Fibroblast of lung (primary cell): ENCODE measurements at regions not wholly inside any gene's neighbourhood (a gene's known extent, or its start where the extent isn't known, plus 50 kb on each side); places are given as distances from the start of the nearest gene placed in this dataset.

Experiments
- DNase-seq, 2 donors: peaks; one replicate each; pipeline versions ENCODE4 v3.0.0 to v3.0.0-alpha.2; 2010; ENCODE audit warnings: low read depth in 2 of 2
- H2AFZ ChIP-seq: 2 replicates; pipeline ENCODE4 v1.5.1; 2012; ENCODE audit warnings: low read length, control low read depth, inconsistent platforms
- H3K27ac ChIP-seq: 2 replicates; pipeline ENCODE4 v1.5.1; 2011; ENCODE audit warnings: low read length, control low read depth; ENCODE audit not compliant: insufficient read depth
- H3K27me3 ChIP-seq: 2 replicates; pipeline ENCODE4 v1.5.1; 2011; ENCODE audit warnings: mild to moderate bottlenecking, low read length; ENCODE audit not compliant: control insufficient read depth, insufficient read depth
- H3K36me3 ChIP-seq: 2 replicates; pipeline ENCODE4 v1.5.1; 2011; ENCODE audit warnings: low read length; ENCODE audit not compliant: control insufficient read depth, insufficient read depth
- H3K4me1 ChIP-seq: 2 replicates; pipeline ENCODE4 v1.5.1; 2011; ENCODE audit warnings: low read length; ENCODE audit not compliant: control insufficient read depth, insufficient read depth; ENCODE audit errors: extremely low read depth
- H3K4me2 ChIP-seq: 2 replicates; pipeline ENCODE4 v1.5.1; 2011; ENCODE audit warnings: low read length, control low read depth; ENCODE audit not compliant: insufficient read depth; ENCODE audit errors: extremely low read depth
- H3K4me3 ChIP-seq, 4 experiments: fragments of 200-600 bp in 1 of 4; sonication (generic) in 1 of 4; replicated peaks in 1 of 4; 2 replicates each; pipeline ENCODE4 v1.5.1; 2011 to 2016; ENCODE audit warnings: low read length in 4 of 4, low read depth in 3 of 4, mild to moderate bottlenecking in 3 of 4, control low read depth in 2 of 4, inconsistent platforms in 1 of 4, mixed read lengths in 1 of 4; ENCODE audit not compliant: insufficient read depth in 1 of 4; ENCODE audit errors: control extremely low read depth in 1 of 4
- H3K79me2 ChIP-seq: 2 replicates; pipeline ENCODE4 v1.5.1; 2012; ENCODE audit warnings: mild to moderate bottlenecking, low read length, inconsistent platforms; ENCODE audit not compliant: control insufficient read depth, insufficient read depth
- H3K9ac ChIP-seq: 2 replicates; pipeline ENCODE4 v1.5.1; 2011; ENCODE audit warnings: mild to moderate bottlenecking, low read length, control low read depth; ENCODE audit not compliant: insufficient read depth
- H3K9me3 ChIP-seq: 2 replicates; pipeline ENCODE4 v1.5.1; 2012; ENCODE audit warnings: low read depth, low read length; ENCODE audit not compliant: control insufficient read depth, insufficient read depth
- H4K20me1 ChIP-seq: 2 replicates; pipeline ENCODE4 v1.5.1; 2011; ENCODE audit warnings: low read length; ENCODE audit not compliant: control insufficient read depth, insufficient read depth; ENCODE audit errors: extremely low read depth
- EZH2 ChIP-seq: IDR thresholded peaks from 2 replicates; pipeline ENCODE4 v1.5.1; 2012; ENCODE audit warnings: low read length, control low read depth, mild to moderate bottlenecking; ENCODE audit errors: missing control alignments
- TF ChIP-seq, protein P1 (sequence below), 2 donors: IDR thresholded peaks in 1 of 2; conservative IDR thresholded peaks in 1 of 2; 1 replicate in 1 of 2; 2 replicates in 1 of 2; pipeline ENCODE4 v1.5.1; 2011 to 2012; ENCODE audit warnings: low read length in 2 of 2, control low read depth in 1 of 2, inconsistent platforms in 1 of 2, low read depth in 1 of 2, mild to moderate bottlenecking in 1 of 2

DNA sequence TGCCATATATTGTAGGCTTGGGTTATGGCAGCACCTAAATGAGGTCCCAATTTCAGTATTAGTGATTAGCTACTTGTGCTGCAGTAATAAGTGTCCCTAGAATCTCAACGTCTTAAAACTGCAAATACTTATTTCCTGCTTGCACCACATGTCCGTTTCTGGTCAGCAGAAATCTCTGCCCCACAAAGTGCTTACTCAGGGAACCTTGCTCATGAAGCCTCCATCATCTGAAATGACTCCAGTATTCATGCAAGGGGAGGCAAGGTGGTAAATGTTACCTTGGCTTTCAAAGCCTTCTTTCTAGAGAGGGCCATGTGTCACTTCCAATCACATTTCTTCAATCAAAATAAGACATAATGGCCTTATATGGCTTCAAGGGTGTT lies 274.2 kb upstream of the KAZN start:
- Histone ChIP-seq H3K4me1 (no peaks in the 10 kb centered on the region), H3K36me3 (no peaks in the 10 kb centered on the region), H3K9ac (no peak overlapping the region), H4K20me1 (no peaks in the 10 kb centered on the region), H3K79me2 (no peaks in the 10 kb centered on the region), H3K27ac (no peak overlapping the region), H3K9me3 (no peaks in the 10 kb centered on the region), H3K4me2 (no peak overlapping the region), H2AFZ (no peak overlapping the region), H3K27me3 (no peaks in the 10 kb centered on the region), H3K4me3 (no peak overlapping the region)
- TF ChIP-seq EZH2, result no peak
- TF ChIP-seq, protein P1, sequence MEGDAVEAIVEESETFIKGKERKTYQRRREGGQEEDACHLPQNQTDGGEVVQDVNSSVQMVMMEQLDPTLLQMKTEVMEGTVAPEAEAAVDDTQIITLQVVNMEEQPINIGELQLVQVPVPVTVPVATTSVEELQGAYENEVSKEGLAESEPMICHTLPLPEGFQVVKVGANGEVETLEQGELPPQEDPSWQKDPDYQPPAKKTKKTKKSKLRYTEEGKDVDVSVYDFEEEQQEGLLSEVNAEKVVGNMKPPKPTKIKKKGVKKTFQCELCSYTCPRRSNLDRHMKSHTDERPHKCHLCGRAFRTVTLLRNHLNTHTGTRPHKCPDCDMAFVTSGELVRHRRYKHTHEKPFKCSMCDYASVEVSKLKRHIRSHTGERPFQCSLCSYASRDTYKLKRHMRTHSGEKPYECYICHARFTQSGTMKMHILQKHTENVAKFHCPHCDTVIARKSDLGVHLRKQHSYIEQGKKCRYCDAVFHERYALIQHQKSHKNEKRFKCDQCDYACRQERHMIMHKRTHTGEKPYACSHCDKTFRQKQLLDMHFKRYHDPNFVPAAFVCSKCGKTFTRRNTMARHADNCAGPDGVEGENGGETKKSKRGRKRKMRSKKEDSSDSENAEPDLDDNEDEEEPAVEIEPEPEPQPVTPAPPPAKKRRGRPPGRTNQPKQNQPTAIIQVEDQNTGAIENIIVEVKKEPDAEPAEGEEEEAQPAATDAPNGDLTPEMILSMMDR (conservative IDR thresholded peaks at IDR 0.05 in 1 of 2, IDR thresholded peaks at IDR 0.05 in 1 of 2; ENCODE audit: low read depth in 1 of 2, low read length in 2 of 2), result no peak
- DNase-seq, result no peak

- Histone ChIP-seq H3K9me3 (no peaks in the 10 kb centered on the region), H3K79me2 (no peaks in the 10 kb centered on the region), H3K4me1 (no peaks in the 10 kb centered on the region), H3K4me2 (no peak overlapping the region), H3K36me3 (no peaks in the 10 kb centered on the region), H2AFZ (no peak overlapping the region), H3K27ac (no peak overlapping the region), H3K9ac (no peak overlapping the region), H3K4me3 (no peak overlapping the region), H3K27me3 (no peaks in the 10 kb centered on the region), H4K20me1 (no peaks in the 10 kb centered on the region)
- TF ChIP-seq, protein P1 (conservative IDR thresholded peaks at IDR 0.05 in 1 of 2, IDR thresholded peaks at IDR 0.05 in 1 of 2; ENCODE audit: low read depth in 1 of 2, low read length in 2 of 2), result no peak
- TF ChIP-seq EZH2, result no peak
- DNase-seq, result no peak
Measured at GRCh38 chr1:14326857-14327256, 271.6 kb upstream of the KAZN start.

GRCh38 chr1:14328685-14329084 lies 269.8 kb upstream of the KAZN start:
- no peak overlapping the region for H3K4me3 ChIP-seq
- H3K36me3 ChIP-seq, result no peaks in the 10 kb centered on the region
- no peak overlapping the region for H3K4me2 ChIP-seq
- no peaks in the 10 kb centered on the region for H3K27me3 ChIP-seq
- H3K27ac ChIP-seq, result no peak overlapping the region
- no peaks in the 10 kb centered on the region for H3K4me1 ChIP-seq
- H4K20me1 ChIP-seq, result no peaks in the 10 kb centered on the region
- H2AFZ ChIP-seq, result no peak overlapping the region
- no peaks in the 10 kb centered on the region for H3K9me3 ChIP-seq
- TF ChIP-seq, protein P1 (conservative IDR thresholded peaks at IDR 0.05 in 1 of 2, IDR thresholded peaks at IDR 0.05 in 1 of 2; ENCODE audit: low read depth in 1 of 2, low read length in 2 of 2), result no peak
- TF ChIP-seq EZH2, result no peak
- peak in 1 of 2 donors; percentile 22 for DNase-seq
- H3K79me2 ChIP-seq, result no peaks in the 10 kb centered on the region
- H3K9ac ChIP-seq, result no peak overlapping the region
